HPDE6-E6E7 (cell line): ENCODE measurements at regions not wholly inside any gene's neighbourhood (a gene's known extent, or its start where the extent isn't known, plus 50 kb on each side); places are given as distances from the start of the nearest gene placed in this dataset.

Experiments used
- DNase-seq: peaks from one replicate; pipeline ENCODE4 v3.0.0; 2011; ENCODE audit warnings: missing footprints; ENCODE audit errors: extremely low spot score

GRCh38 chrX:68927178-68927577 is 98.4 kb downstream of the EFNB1 start:
- DNase-seq: no peak

GRCh38 chrX:68923147-68923546 is 94.3 kb downstream of the EFNB1 start:
- DNase-seq: no peak

DNA sequence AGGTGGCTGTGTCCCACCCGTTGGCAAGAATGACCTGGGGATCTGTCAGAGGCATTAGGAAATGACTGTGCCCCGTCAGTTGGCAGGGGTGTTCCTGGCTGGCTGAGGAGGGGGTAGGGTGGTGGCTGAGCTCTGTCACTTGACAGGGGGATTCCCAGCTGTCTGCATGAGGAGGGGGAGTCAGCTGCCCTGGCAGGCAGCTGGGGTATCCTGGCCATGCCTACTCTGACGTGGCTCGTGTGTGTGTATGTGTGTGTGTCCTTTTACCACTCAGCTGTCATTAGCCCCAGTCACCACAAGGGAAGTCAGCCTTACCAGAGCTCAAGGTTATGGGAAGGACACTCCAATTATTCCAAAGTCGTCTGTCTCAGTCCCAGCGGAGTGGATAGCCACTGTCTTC is 93.2 kb downstream of the EFNB1 start:
- DNase-seq: no peak

DNA sequence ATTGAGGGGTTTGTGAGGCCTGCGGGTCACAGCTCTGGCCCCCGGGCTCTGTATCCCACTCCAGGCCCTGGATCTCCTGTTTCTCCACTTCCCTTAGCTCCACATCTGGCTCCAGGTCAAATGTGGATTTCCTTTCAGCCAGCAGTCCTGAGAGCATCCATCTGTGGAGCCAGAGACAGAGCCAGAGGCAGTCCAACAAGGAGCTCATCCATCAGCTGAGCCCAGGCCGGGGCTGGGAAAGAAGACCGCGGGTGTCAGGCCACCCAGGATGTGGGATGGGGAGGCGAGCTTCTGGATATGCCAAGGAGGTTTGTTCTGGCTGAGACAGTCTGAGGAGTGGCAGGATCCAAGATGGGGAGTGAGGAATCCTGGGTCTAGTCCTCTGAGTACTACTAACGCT is 91.7 kb downstream of the EFNB1 start:
- no peak for DNase-seq

DNA sequence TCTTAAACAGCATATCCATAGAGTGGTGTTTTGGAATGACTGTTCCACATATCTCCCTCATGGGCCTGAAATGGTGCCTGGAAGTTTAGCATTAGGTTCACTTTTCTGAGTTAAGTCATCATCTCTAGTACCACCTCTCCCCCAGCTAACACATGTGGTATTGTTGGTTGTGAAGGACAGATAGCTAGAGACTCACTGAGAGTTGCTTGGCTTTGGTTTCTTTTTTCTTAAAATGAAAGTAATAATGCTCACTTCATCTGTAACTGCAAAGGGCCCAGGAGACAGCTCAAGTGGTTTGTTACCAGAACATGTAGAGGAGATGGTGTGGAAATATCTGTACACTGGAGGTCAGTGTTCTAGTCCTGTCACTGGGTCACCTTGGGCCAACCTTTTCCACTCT is 90.9 kb downstream of the EFNB1 start:
- DNase-seq: no peak

DNA sequence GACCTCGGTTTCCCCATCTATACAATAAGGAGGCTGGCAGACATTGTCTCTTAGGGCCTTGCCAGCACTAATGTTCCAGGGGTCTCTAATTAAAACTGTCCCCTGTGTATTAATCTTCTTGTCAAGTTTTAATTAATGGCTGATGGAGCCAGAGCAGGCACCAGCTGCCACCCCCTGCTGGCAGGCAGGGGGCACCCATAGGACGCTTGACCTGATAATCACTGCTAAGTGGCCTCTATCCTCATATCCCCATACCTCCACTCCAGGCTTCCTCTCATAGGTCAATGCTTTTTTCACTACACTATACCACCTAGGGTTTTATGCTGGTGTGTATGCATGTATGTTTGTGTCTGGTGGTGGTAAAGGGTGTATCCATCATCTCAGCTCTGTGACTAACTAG is 89.4 kb downstream of the EFNB1 start:
- no peak for DNase-seq

DNA sequence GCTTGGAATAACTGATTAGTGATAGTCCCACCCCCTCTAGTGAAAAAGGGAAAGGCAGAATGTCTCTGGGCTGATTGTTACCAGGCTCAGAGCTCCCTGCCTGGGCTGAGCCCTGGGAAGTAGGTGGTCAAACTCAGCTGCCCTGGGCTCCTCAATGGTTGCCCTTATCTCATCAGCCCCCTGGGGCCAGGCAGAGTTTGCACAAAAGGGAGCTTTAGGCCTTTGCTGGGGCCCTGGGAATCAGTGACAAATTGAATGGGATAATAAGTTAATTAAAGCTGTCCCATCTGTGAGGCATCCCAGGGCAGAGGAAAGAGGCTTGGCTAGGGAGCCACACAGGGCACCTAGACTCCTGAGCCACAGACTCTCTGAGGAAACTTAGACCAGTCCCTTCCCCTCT is 89.0 kb downstream of the EFNB1 start:
- DNase-seq: no peak

DNA sequence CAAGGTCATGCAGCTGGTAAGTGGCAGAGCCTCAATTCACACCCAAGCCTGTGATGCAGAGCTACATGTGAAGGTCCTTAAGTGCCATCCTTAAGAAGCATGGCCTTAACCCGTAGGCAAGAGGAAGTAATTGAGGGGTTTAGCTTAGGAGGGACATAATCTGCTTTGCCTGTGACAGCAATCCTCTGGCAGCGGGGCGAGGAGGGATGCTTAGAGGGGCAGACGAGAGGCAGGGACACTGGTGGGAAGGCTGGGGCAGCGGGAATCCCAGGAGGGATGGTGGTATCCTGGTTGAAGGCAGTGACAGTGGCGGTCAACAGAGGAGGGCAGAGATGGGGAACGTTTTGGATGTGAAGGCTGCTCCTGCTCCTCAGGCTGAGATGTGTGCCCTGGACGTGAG is 88.1 kb downstream of the EFNB1 start:
- no peak for DNase-seq

GRCh38 chrX:68915778-68916177 is 87.0 kb downstream of the EFNB1 start:
- no peak for DNase-seq

- no peak for DNase-seq
Measured at GRCh38 chrX:68914479-68914946, 85.7 kb downstream of the EFNB1 start.

- no peak for DNase-seq
Measured at GRCh38 chrX:68913249-68913547, 84.4 kb downstream of the EFNB1 start.

DNA sequence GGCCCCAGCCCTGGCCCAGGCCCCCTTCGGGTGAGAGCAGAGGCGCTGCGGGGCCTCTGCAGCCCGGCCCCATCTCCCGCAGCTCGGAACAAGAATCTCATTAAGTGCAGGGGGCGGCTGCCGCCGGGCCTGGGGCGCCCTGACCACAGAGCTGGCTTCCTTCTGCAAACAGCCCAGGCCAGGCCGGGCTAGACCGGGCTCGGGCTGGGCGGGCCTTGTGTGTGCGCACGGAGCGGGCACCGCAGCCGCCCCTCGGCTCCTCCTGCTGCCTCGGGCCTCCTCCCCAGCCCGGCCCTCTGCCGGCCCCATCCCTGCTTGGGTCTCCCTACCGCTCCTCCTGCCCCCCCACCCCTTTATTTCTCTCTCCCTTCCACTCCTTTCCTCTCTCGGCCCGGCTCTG is 83.3 kb downstream of the EFNB1 start:
- DNase-seq: no peak

GRCh38 chrX:68910731-68911428 is 82.1 kb downstream of the EFNB1 start:
- DNase-seq: no peak

GRCh38 chrX:68909945-68910344 is 81.1 kb downstream of the EFNB1 start:
- no peak for DNase-seq

DNA sequence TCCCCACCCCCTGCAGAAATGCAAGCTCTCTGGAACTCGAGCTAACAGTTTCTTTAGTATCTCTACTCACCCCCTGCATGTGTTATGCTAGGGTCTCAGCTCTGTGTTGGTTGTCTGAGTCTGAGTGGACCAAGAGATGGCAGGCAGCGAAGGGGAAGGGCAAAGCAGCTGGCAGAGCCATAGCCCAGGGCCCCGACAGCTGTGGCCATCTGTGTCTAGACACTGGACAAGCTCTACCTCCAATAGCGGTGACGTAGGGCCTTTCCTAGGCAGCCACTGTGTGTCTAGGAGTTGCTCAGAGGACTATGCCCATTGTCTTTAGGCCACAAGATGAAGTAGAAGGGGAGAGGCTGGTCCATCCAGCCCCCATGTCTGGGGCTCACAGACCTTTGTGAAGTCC is 79.2 kb downstream of the EFNB1 start:
- DNase-seq: no peak

DNA sequence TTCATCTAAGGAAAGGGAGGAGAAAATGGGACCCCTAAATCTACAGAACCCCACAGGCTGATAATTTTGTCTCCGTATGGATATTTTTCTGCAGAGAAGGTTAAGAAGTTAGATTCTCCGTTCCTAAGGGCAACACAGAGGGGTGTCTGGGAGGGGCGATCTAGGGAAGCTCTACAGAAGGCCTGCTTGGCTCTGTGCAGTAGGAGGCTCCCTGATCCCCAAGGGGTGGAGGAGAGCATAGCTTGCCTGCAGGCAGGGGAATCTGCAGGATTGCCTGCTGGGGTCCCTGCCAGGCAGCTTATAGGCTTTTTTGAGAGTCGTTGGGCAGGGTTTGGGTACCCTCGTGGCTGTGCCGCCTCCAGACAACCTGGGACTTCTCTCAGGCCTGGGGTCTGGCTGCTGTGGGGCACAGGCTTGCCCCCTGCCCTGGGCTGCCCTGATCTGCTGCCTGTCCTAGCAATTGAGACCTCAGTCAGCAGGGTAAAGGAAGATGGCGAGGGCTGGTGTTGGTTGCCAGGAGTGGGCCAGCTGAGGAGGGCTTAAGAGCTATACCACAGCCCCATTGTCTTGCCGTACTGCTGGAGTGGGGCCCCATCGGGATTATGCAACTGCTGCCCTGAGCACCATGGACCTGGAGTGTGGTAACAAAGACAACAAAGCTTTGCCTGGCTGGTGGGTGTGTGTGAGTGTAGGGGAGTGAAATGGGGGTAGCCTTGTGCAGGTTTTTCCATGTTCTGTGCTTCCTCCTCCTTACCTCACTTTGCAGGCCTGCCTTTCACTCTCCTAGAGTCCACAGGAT is 74.1 kb downstream of the EFNB1 start:
- no peak for DNase-seq

DNA sequence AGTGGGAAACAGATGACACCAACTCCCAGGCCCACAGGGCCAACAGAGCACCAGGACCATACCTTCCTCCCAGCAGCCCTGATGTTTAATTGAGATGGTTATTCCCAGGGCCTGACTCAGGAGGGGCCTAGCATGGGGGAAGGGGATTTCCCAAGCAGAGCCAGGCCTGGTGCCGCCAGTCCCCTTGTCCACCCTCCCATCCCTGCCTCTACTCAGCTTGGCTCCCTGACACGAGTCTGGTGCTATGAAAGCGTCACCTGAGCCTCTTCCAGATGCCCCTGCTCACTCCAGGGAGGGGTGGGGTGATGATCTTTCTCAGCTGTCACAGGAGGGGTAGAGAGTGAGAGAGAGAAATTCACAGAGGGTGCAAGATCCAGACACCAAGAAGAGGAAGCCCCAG is 72.7 kb downstream of the EFNB1 start:
- DNase-seq: no peak

- no peak for DNase-seq
Measured at GRCh38 chrX:68898598-68898997, 69.8 kb downstream of the EFNB1 start.

GRCh38 chrX:68897118-68897945 is 68.5 kb downstream of the EFNB1 start:
- no peak for DNase-seq

DNA sequence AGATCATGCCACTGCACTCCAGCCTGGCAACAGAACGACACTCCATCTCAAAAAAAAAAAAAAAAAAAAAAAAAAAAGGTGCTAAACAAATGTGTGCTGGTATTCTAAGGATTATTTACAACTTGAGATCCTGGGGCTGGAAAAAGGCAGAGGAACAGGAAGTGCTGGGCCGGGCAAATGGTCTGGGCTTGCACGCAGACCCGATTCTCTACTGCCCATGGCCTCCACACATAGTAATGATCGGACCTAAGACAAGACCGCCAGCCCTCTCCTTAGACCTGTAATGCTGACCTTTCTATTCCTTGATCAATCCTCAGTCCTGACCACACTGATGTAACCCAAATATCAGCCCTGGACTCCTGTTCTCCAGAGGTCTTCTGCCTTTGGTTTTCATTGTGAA is 67.8 kb downstream of the EFNB1 start:
- no peak for DNase-seq

DNA sequence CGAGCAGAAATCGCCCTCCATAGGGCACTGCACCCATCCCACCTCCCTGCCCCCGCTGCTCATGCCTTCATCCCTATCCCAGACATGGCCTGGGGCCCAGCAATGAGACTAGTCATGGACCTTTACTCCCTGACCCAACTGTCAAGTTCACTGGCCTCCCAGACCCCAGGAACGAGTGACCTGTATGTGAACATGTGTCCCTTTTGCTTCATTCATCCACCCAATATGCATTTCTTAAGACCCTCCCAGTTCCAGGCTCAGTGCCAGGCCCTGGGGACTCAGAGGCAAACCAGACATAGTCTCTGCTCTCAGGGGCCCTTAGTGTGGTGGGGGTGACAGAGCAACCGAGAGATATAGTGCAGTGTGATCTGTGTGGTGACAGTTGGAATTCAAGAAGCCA is 67.0 kb downstream of the EFNB1 start:
- DNase-seq: no peak

GRCh38 chrX:68895341-68895755 is 66.5 kb downstream of the EFNB1 start:
- peak; percentile 46 for DNase-seq
